LNCaP clone FGC (cell line): ENCODE measurements at regions not wholly inside any gene's neighbourhood (a gene's known extent, or its start where the extent isn't known, plus 50 kb on each side); places are given as distances from the start of the nearest gene placed in this dataset.
"Not testable (repeated sequence)": the region's sequence is repeated elsewhere in the genome, so short reads cannot be mapped to it uniquely, and the experiment has no call there.

ENCODE experiments used
- DNase-seq: peaks from one replicate; pipeline ENCODE4 v3.0.0-alpha.2; 2011; ENCODE audit warnings: low read depth
- H3K4me3 ChIP-seq: 2 replicates; pipeline ENCODE4 v1.5.1; 2011; ENCODE audit warnings: mild to moderate bottlenecking, low read depth, low read length, control low read depth
- CTCF ChIP-seq: IDR thresholded peaks from 2 replicates; pipeline ENCODE4 v1.5.1; 2012; ENCODE audit warnings: mild to moderate bottlenecking; ENCODE audit not compliant: control insufficient read depth, insufficient read depth; ENCODE audit errors: extremely low read depth

GRCh38 chrX:42290608-42291007, 367.3 kb upstream of the CASK start:
- DNase-seq = no peak
- peak; percentile 39 for TF ChIP-seq CTCF
- H3K4me3 ChIP-seq = no peak overlapping the region

- TF ChIP-seq CTCF = no peak
- no peak for DNase-seq
- H3K4me3 ChIP-seq = no peak overlapping the region
Observed at GRCh38 chrX:42289492-42290385, 366.4 kb upstream of the CASK start.

- H3K4me3 ChIP-seq, DNase-seq: not testable (repeated sequence)
Observed at GRCh38 chrX:42285681-42286080, 362.3 kb upstream of the CASK start.

GRCh38 chrX:42276982-42277690, 353.8 kb upstream of the CASK start:
- no peak for DNase-seq
- TF ChIP-seq CTCF = no peak

GRCh38 chrX:42274151-42274550, 350.8 kb upstream of the CASK start:
- no peak for DNase-seq
- no peak for TF ChIP-seq CTCF
- no peak overlapping the region for H3K4me3 ChIP-seq

More at GRCh38 chrX:42276982-42277690, 353.8 kb upstream of the CASK start:
- H3K4me3 ChIP-seq = no peak overlapping the region

GRCh38 chrX:42273387-42273786, 350.0 kb upstream of the CASK start:
- no peak overlapping the region for H3K4me3 ChIP-seq
- no peak for TF ChIP-seq CTCF
- no peak for DNase-seq

GRCh38 chrX:42269186-42269585, 345.8 kb upstream of the CASK start:
- no peak for DNase-seq
- TF ChIP-seq CTCF = no peak
- no peak overlapping the region for H3K4me3 ChIP-seq
